A549 (cell line): ENCODE measurements at regions not wholly inside any gene's neighbourhood (a gene's known extent, or its start where the extent isn't known, plus 50 kb on each side); places are given as distances from the start of the nearest gene placed in this dataset.

Experiments
- ATAC-seq, 2 experiments: fragments of 200-7000 bp in 1 of 2; fragments of >200 bp in 1 of 2; cut with Nextera tagmentation in 1 of 2; cut with Tn5 transposase in 1 of 2; 3 replicates each; pipeline versions ENCODE4 v1.8.0 to v1.9.1; 2018 to 2020; ENCODE audit warnings: mild to moderate bottlenecking in 1 of 2, moderate library complexity in 1 of 2
- CTCF ChIA-PET: fragments of 300-600 bp; sonication (Branson Sonifier 250); formaldehyde crosslinking; extraction: SDS; loops from one replicate; lab custom pipeline; 2021; ENCODE audit warnings: antibody characterized with exemption, inconsistent platforms; lab: Yijun Ruan, JAX
- POLR2A ChIA-PET: fragments of 350-600 bp; formaldehyde crosslinking; extraction: SDS; loops from one replicate; lab custom pipeline; 2021; ENCODE audit warnings: antibody characterized with exemption, inconsistent platforms; lab: Yijun Ruan, JAX
- DNase-seq, 2 experiments: peaks; one replicate each; pipeline versions ENCODE4 v3.0.0 to v3.0.0-alpha.2; 2011 to 2016; ENCODE audit warnings: low read depth in 1 of 2, low spot score in 1 of 2
- FAIRE-seq: peaks from 2 replicates; lab custom pipeline; 2011; peaks lifted over from hg19 to GRCh38; lab: Jason Lieb, UNC
- H3K27ac ChIP-seq, 2 experiments: fragments of >200 bp; sonication (Bioruptor Twin); formaldehyde crosslinking; 3 replicates each; pipeline ENCODE4 v1.5.1; 2016 to 2017
- H3K4me1 ChIP-seq: fragments of >200 bp; sonication (Bioruptor Twin); formaldehyde crosslinking; 3 replicates; pipeline ENCODE4 v1.6.1; 2016
- H3K4me2 ChIP-seq: fragments of >200 bp; sonication (Bioruptor Twin); formaldehyde crosslinking; 3 replicates; pipeline ENCODE4 v1.6.1; 2016
- H3K4me3 ChIP-seq: fragments of >200 bp; sonication (Bioruptor Twin); formaldehyde crosslinking; 3 replicates; pipeline ENCODE4 v1.5.1; 2016
- H3K9me3 ChIP-seq: fragments of >200 bp; sonication (Bioruptor Twin); formaldehyde crosslinking; 3 replicates; pipeline ENCODE4 v1.6.1; 2016
- BCL3 ChIP-seq: fragments of >200 bp; sonication (Bioruptor Twin); formaldehyde crosslinking; IDR thresholded peaks from 3 replicates; pipeline ENCODE4 v1.6.1; 2016
- CBX8 ChIP-seq: fragments of 200-600 bp; sonication (generic); IDR thresholded peaks from 2 replicates; pipeline ENCODE4 v1.6.1; 2016
- E2F6 ChIP-seq: IDR thresholded peaks from 2 replicates; pipeline ENCODE4 v1.6.1; 2012; ENCODE audit warnings: low read depth, borderline replicate concordance
- EHF ChIP-seq: fragments of 250-450 bp; sonication (Bioruptor Pico); IDR thresholded peaks from 2 replicates; pipeline ENCODE4 v1.5.0; 2020; ENCODE audit warnings: mild to moderate bottlenecking
- ELK1 ChIP-seq: fragments of 150-350 bp; IDR thresholded peaks from 2 replicates; pipeline ENCODE4 v1.6.1; 2014; ENCODE audit warnings: low read depth, mild to moderate bottlenecking, low read length
- EP300 ChIP-seq, 2 experiments: fragments of >200 bp; sonication (Bioruptor Twin); formaldehyde crosslinking; IDR thresholded peaks; 2 replicates in 1 of 2; 3 replicates in 1 of 2; pipeline ENCODE4 v1.6.1; 2016 to 2017
- ESRRA ChIP-seq: fragments of 150-350 bp; IDR thresholded peaks from 2 replicates; pipeline ENCODE4 v1.6.1; 2014; ENCODE audit warnings: mild to moderate bottlenecking, low read length, borderline replicate concordance
- HES2 ChIP-seq: fragments of >200 bp; sonication (Bioruptor Twin); formaldehyde crosslinking; IDR thresholded peaks from 2 replicates; pipeline ENCODE4 v1.6.1; 2016
- HMGXB4 ChIP-seq: fragments of 250-450 bp; sonication (Bioruptor Pico); IDR thresholded peaks from 2 replicates; pipeline ENCODE4 v1.5.0; 2021; ENCODE audit warnings: mild to moderate bottlenecking, moderate library complexity, borderline replicate concordance
- HOXA7 ChIP-seq: fragments of 250-450 bp; sonication (Bioruptor Pico); IDR thresholded peaks from 2 replicates; pipeline ENCODE4 v1.5.0; 2020; ENCODE audit warnings: mild to moderate bottlenecking, moderate library complexity
- HOXB13 ChIP-seq: fragments of 250-450 bp; sonication (Bioruptor Pico); IDR thresholded peaks from 2 replicates; pipeline ENCODE4 v1.5.0; 2020; ENCODE audit warnings: low read depth, mild to moderate bottlenecking, moderate library complexity
- HOXB5 ChIP-seq: fragments of 250-450 bp; sonication (Bioruptor Pico); IDR thresholded peaks from 2 replicates; pipeline ENCODE4 v1.5.0; 2020; ENCODE audit warnings: mild to moderate bottlenecking, moderate library complexity
- MAFK ChIP-seq: fragments of 450-650 bp; IDR thresholded peaks from 2 replicates; pipeline ENCODE4 v1.6.1; 2014; ENCODE audit not compliant: partially characterized antibody
- MAX ChIP-seq: IDR thresholded peaks from 2 replicates; pipeline ENCODE4 v1.6.1; 2012
- MAZ ChIP-seq: fragments of 150-350 bp; IDR thresholded peaks from 2 replicates; pipeline ENCODE4 v1.6.1; 2014; ENCODE audit warnings: antibody characterized with exemption, low read depth, low read length, borderline replicate concordance
- MYC ChIP-seq: IDR thresholded peaks from 2 replicates; pipeline ENCODE4 v1.6.1; 2012; ENCODE audit warnings: mild to moderate bottlenecking, inconsistent platforms, low read length, improper control_type of control experiment, borderline replicate concordance
- NPAS2 ChIP-seq: fragments of 250-450 bp; sonication (Bioruptor Pico); IDR thresholded peaks from 2 replicates; pipeline ENCODE4 v1.8.0; 2022; ENCODE audit warnings: mild to moderate bottlenecking, moderate library complexity, borderline replicate concordance
- PBX3 ChIP-seq: IDR thresholded peaks from 2 replicates; pipeline ENCODE4 v1.6.1; 2012
- RAD21 ChIP-seq, 2 experiments: fragments of >200 bp in 1 of 2; sonication (Bioruptor Twin) in 1 of 2; formaldehyde crosslinking in 1 of 2; IDR thresholded peaks in 1 of 2; conservative IDR thresholded peaks in 1 of 2; 2 replicates in 1 of 2; 3 replicates in 1 of 2; pipeline ENCODE4 v1.6.1; 2012 to 2018; ENCODE audit warnings: inconsistent platforms in 1 of 2
- RCOR1 ChIP-seq: fragments of 150-350 bp; IDR thresholded peaks from 2 replicates; pipeline ENCODE4 v1.6.1; 2014; ENCODE audit warnings: antibody characterized with exemption, low read length, low read depth
- RFX5 ChIP-seq: fragments of 450-650 bp; IDR thresholded peaks from 2 replicates; pipeline ENCODE4 v1.7.1; 2014; ENCODE audit warnings: antibody characterized with exemption, mild to moderate bottlenecking, moderate library complexity
- RNF2 ChIP-seq: fragments of 200-600 bp; sonication (generic); IDR thresholded peaks from 2 replicates; pipeline ENCODE4 v1.6.1; 2016; ENCODE audit warnings: low read depth, mild to moderate bottlenecking, antibody characterized with exemption, moderate library complexity, borderline replicate concordance
- TP53 ChIP-seq: fragments of 250-450 bp; sonication (Bioruptor Pico); IDR thresholded peaks from 2 replicates; pipeline ENCODE4 v1.5.0; 2021; ENCODE audit warnings: mild to moderate bottlenecking, moderate library complexity
- WGBS: methylation state at CpG from one replicate; pipeline ENCODE4 v1.1.6; 2017; ENCODE audit errors: missing lambda C conversion rate; 5-methylcytosine and 5-hydroxymethylcytosine counted together

- TF ChIP-seq RCOR1 = no peak
- TF ChIP-seq HOXA7 (CRISPR knock-in tag) = no peak
- no peak for TF ChIP-seq MAFK
- TF ChIP-seq HMGXB4 (CRISPR knock-in tag) = no peak
- TF ChIP-seq E2F6 = no peak
- no peak for TF ChIP-seq ELK1
- no peak for TF ChIP-seq RAD21 (conservative IDR thresholded peaks at IDR 0.05 in 1 of 2, IDR thresholded peaks at IDR 0.05 in 1 of 2)
- TF ChIP-seq PBX3 = no peak
- no peak for TF ChIP-seq CBX8
- no peak for TF ChIP-seq RFX5
- TF ChIP-seq EP300 (IDR thresholded peaks at IDR 0.05) = no peak
- FAIRE-seq = no peak
- 32% methylated on average over 2 of the region's 2 CpGs for WGBS
- DNase-seq = no peak
- no peak for ATAC-seq
- ChIA-PET POLR2A (no interaction called here), CTCF (no interaction called here)
- Histone ChIP-seq H3K4me1 (no peaks in the 10 kb centered on the region), H3K4me2 (no peak overlapping the region), H3K27ac (no peak overlapping the region), H3K9me3 (no peaks in the 10 kb centered on the region), H3K4me3 (no peak overlapping the region)
Observed at GRCh38 chr11:15874704-15875103, 481.6 kb downstream of the SOX6 start.

- Histone ChIP-seq H3K9me3 (no peaks in the 10 kb centered on the region), H3K27ac (no peak overlapping the region), H3K4me1 (no peaks in the 10 kb centered on the region), H3K4me2 (no peak overlapping the region), H3K4me3 (no peak overlapping the region)
- ATAC-seq (no peak), DNase-seq (no peak), FAIRE-seq (no peak)
- POLR2A ChIA-PET = no interaction called here
- TF ChIP-seq MYC = no peak
- no peak for TF ChIP-seq TP53
- no peak for TF ChIP-seq HOXB13 (CRISPR knock-in tag)
- no peak for TF ChIP-seq RNF2
- TF ChIP-seq HES2 = no peak
- TF ChIP-seq HOXB5 (CRISPR knock-in tag) = no peak
- TF ChIP-seq MAZ = no peak
- WGBS = 54% methylated on average over 3 of the region's 3 CpGs
- CTCF ChIA-PET = no interaction called here
Observed at GRCh38 chr11:15875393-15875792, 481.0 kb downstream of the SOX6 start.

- H3K9me3 ChIP-seq = no peaks in the 10 kb centered on the region
- no peak for ATAC-seq
- no peak overlapping the region for H3K27ac ChIP-seq
- H3K4me1 ChIP-seq = no peaks in the 10 kb centered on the region
- H3K4me2 ChIP-seq = no peak overlapping the region
- DNase-seq = no peak
- no peak for FAIRE-seq
- ChIA-PET CTCF (no interaction called here), POLR2A (no interaction called here)
- 45% methylated on average over 2 of the region's 2 CpGs for WGBS
- no peak overlapping the region for H3K4me3 ChIP-seq
- TF ChIP-seq BCL3 (no peak), ESRRA (no peak), CBX8 (no peak), NPAS2 (no peak), HMGXB4 (CRISPR knock-in tag) (no peak), EHF (CRISPR knock-in tag) (no peak), MAX (no peak)
Observed at GRCh38 chr11:15875943-15876342, 480.4 kb downstream of the SOX6 start.
